OCI-LY7 (cell line): ENCODE measurements at regions not wholly inside any gene's neighbourhood (a gene's known extent, or its start where the extent isn't known, plus 50 kb on each side); places are given as distances from the start of the nearest gene placed in this dataset.

Experiments
- BruUV-seq: library from RNA; stranded (reverse); fragments of 400-500 nt; replicated peaks from 2 replicates; lab custom pipeline; 2021; lab: Mats Ljungman, UMichigan
- CTCF ChIA-PET: fragments of 300-600 bp; sonication (Branson Sonifier 250); formaldehyde crosslinking; loops from one replicate; lab custom pipeline; 2022; ENCODE audit warnings: antibody characterized with exemption; ENCODE audit not compliant: unreplicated experiment; lab: Charles Lee
- POLR2A ChIA-PET: fragments of 300-600 bp; sonication (Branson Sonifier 250); formaldehyde crosslinking; loops from one replicate; lab custom pipeline; 2022; ENCODE audit warnings: antibody characterized with exemption; lab: Charles Lee
- DNase-seq: peaks from one replicate; pipeline ENCODE4 v3.0.0-alpha.2; 2015; ENCODE audit warnings: low spot score
- H2AFZ ChIP-seq: fragments of 200-600 bp; sonication (generic), shearing (Covaris generic); 2 replicates; pipeline ENCODE4 v1.6.1; 2014; ENCODE audit warnings: mild to moderate bottlenecking, antibody characterized with exemption, low read length, moderate library complexity
- H3K27ac ChIP-seq: fragments of 200-600 bp; sonication (generic); 2 replicates; pipeline ENCODE4 v1.5.1; 2014; ENCODE audit warnings: mixed run types, low read depth, mild to moderate bottlenecking, moderate library complexity, low read length, inconsistent platforms; ENCODE audit not compliant: poor library complexity, severe bottlenecking
- H3K36me3 ChIP-seq: fragments of 200-600 bp; sonication (generic); 2 replicates; pipeline ENCODE4 v1.6.1; 2014; ENCODE audit warnings: mild to moderate bottlenecking, antibody characterized with exemption, low read length, moderate library complexity, mixed read lengths; ENCODE audit not compliant: insufficient read depth
- H3K4me1 ChIP-seq: fragments of 200-600 bp; sonication (generic); 2 replicates; pipeline ENCODE4 v1.5.1; 2014; ENCODE audit warnings: mild to moderate bottlenecking, low read length; ENCODE audit not compliant: insufficient read depth, poor library complexity, severe bottlenecking
- H3K4me2 ChIP-seq: fragments of 200-600 bp; sonication (generic); 2 replicates; pipeline ENCODE4 v1.6.1; 2014; ENCODE audit warnings: mild to moderate bottlenecking, low read length
- H3K4me3 ChIP-seq: fragments of 200-600 bp; sonication (generic); 2 replicates; pipeline ENCODE4 v1.5.1; 2014; ENCODE audit warnings: mild to moderate bottlenecking, low read depth, low read length; ENCODE audit not compliant: poor library complexity, severe bottlenecking
- H3K79me2 ChIP-seq: fragments of 200-600 bp; sonication (generic); 2 replicates; pipeline ENCODE4 v1.6.1; 2016; ENCODE audit warnings: low read depth, mild to moderate bottlenecking, low read length, moderate library complexity, mixed read lengths; ENCODE audit not compliant: insufficient read depth
- H3K9me2 ChIP-seq: fragments of 200-600 bp; sonication (generic); 2 replicates; pipeline ENCODE4 v1.6.1; 2016; ENCODE audit warnings: mild to moderate bottlenecking, low read length, mixed read lengths; ENCODE audit not compliant: insufficient read depth
- H3K9me3 ChIP-seq: fragments of 200-600 bp; sonication (generic); 2 replicates; pipeline ENCODE4 v1.6.1; 2014; ENCODE audit warnings: mild to moderate bottlenecking, mixed run types, low read length, mixed read lengths
- H4K20me1 ChIP-seq: fragments of 200-600 bp; sonication (generic); 2 replicates; pipeline ENCODE4 v1.6.1; 2014; ENCODE audit warnings: mild to moderate bottlenecking, antibody characterized with exemption, low read length, moderate library complexity, mixed read lengths; ENCODE audit not compliant: insufficient read depth
- EZH2phosphoT487 ChIP-seq: fragments of 200-600 bp; sonication (generic); IDR thresholded peaks from 2 replicates; pipeline ENCODE4 v1.6.1; 2018; ENCODE audit warnings: low read depth, borderline replicate concordance, mild to moderate bottlenecking, mixed run types, antibody characterized with exemption, low read length, moderate library complexity, mixed read lengths
- intact Hi-C: fragments of 100-400 bp; cut with micrococcal nuclease; formaldehyde crosslinking; loops from one replicate; pipeline ENCODE4 v1.10.0; 2022; ENCODE audit not compliant: unreplicated experiment
- TF ChIP-seq, protein P1 (sequence below): fragments of 200-600 bp; sonication (generic); conservative IDR thresholded peaks from 2 replicates; pipeline ENCODE4 v1.5.1; 2014; ENCODE audit warnings: mild to moderate bottlenecking, antibody characterized with exemption, low read length, moderate library complexity, mixed read lengths

DNA sequence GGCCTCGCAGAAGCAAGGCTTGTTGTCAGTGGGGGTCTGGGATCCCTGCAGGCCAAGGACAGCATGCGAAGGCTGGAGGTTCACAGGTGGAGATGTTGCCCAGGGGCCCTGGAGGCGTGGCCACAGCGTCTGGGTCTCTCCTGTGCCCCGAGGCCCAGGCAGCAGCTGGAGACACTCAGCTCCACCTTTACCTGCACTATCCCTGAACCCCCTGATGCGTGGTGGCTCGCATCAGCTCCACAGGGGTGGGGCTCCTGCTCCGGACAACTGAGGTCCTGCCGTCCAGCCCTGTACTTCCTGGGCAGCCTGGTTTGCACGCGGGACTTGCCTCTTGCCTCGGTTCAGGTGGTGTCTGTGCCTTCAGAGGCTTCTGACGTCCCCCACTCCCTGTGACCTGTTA is 54.6 kb upstream of the ZNF32 start:
- ChIA-PET CTCF (no interaction called here), POLR2A (no interaction called here)
- no peaks in the 10 kb centered on the region for H3K9me3 ChIP-seq
- H3K9me2 ChIP-seq = no peaks in the 10 kb centered on the region
- no peaks in the 10 kb centered on the region for H3K4me1 ChIP-seq
- no peak for TF ChIP-seq EZH2phosphoT487
- TF ChIP-seq, protein P1, sequence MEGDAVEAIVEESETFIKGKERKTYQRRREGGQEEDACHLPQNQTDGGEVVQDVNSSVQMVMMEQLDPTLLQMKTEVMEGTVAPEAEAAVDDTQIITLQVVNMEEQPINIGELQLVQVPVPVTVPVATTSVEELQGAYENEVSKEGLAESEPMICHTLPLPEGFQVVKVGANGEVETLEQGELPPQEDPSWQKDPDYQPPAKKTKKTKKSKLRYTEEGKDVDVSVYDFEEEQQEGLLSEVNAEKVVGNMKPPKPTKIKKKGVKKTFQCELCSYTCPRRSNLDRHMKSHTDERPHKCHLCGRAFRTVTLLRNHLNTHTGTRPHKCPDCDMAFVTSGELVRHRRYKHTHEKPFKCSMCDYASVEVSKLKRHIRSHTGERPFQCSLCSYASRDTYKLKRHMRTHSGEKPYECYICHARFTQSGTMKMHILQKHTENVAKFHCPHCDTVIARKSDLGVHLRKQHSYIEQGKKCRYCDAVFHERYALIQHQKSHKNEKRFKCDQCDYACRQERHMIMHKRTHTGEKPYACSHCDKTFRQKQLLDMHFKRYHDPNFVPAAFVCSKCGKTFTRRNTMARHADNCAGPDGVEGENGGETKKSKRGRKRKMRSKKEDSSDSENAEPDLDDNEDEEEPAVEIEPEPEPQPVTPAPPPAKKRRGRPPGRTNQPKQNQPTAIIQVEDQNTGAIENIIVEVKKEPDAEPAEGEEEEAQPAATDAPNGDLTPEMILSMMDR = no peak
- intact Hi-C loops = no loop called here
- DNase-seq = no peak
- no peaks in the 10 kb centered on the region for H3K36me3 ChIP-seq
- no peak overlapping the region for H3K4me3 ChIP-seq
- H4K20me1 ChIP-seq = no peaks in the 10 kb centered on the region
- H3K79me2 ChIP-seq = no peaks in the 10 kb centered on the region
- H2AFZ ChIP-seq = no peak overlapping the region
- no TSS peak for BruUV-seq
- no peak overlapping the region for H3K27ac ChIP-seq
- H3K4me2 ChIP-seq = no peak overlapping the region

DNA sequence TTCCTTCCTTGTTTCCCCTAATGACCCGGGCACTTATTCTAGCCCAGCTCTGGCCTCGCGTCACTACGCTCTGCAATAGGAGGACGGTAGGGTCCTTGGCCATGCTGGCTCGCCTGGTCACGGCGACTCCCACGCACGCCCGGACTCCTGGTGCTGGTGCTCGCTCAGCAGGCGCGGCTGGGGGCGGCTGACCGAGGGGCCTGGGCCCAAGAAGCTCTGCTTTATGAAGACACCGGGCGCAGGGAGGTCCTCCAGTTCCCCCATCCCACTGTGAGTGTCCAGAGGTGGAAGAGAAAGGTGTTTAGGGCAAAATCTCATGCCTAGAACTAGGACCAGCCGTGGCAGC is 54.2 kb upstream of the ZNF32 start:
- DNase-seq = no peak
- H3K4me3 ChIP-seq = no peak overlapping the region
- no peaks in the 10 kb centered on the region for H3K79me2 ChIP-seq
- intact Hi-C loops = no loop called here
- CTCF ChIA-PET = no interaction called here
- H3K27ac ChIP-seq = no peak overlapping the region
- BruUV-seq = no TSS peak
- H3K4me2 ChIP-seq = no peak overlapping the region
- no peaks in the 10 kb centered on the region for H3K36me3 ChIP-seq
- H3K9me2 ChIP-seq = no peaks in the 10 kb centered on the region
- H2AFZ ChIP-seq = no peak overlapping the region
- no peaks in the 10 kb centered on the region for H3K4me1 ChIP-seq
- no peak for TF ChIP-seq EZH2phosphoT487
- TF ChIP-seq, protein P1 = no peak
- POLR2A ChIA-PET = no interaction called here
- no peaks in the 10 kb centered on the region for H3K9me3 ChIP-seq
- H4K20me1 ChIP-seq = no peaks in the 10 kb centered on the region

DNA sequence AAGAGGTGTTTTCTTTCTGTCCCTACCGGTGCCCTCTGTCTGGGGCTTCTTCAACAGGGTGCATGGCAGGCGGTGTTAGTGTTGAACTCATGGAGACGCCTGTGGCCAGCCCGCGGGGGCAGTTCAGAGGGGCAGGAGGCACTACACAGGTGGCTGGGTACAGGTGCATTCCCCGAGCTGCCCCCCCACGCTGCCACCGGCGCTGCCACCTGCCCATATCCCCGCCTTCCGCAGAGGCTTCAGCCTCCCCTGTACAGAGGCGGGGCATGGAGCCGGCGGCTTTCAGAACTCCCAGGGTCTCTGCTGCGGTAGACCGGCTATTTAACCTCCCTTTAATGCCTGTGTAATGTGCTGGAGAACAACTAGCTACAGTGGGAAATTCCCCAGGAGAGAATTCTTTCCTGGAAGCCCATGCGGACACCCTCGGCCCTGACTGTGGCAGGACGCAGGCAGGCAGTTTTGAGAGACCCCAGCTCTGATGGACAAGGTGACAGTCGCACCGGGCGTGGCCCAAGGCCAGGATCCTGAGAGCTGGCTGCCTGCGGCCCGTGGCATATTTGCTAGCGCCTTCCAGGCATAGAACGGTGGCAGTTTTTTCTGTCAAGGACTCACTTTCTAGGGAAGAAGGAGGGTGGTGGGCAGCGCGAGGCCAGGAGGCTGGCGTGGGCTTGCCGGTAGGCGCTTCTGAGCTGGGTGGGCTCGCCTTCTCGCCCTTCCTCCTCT is 53.7 kb upstream of the ZNF32 start:
- CTCF ChIA-PET = no interaction called here
- Histone ChIP-seq H3K4me3 (no peak overlapping the region), H3K4me2 (no peak overlapping the region), H4K20me1 (no peaks in the 10 kb centered on the region), H3K9me3 (no peaks in the 10 kb centered on the region), H3K4me1 (no peaks in the 10 kb centered on the region), H2AFZ (no peak overlapping the region), H3K79me2 (no peaks in the 10 kb centered on the region), H3K36me3 (no peaks in the 10 kb centered on the region), H3K9me2 (no peaks in the 10 kb centered on the region), H3K27ac (no peak overlapping the region)
- no peak for TF ChIP-seq EZH2phosphoT487
- TF ChIP-seq, protein P1 = no peak
- DNase-seq = no peak
- POLR2A ChIA-PET = no interaction called here
- intact Hi-C loops = no loop called here
- BruUV-seq = no TSS peak
